Heart left ventricle (tissue), 16 donors: ENCODE measurements at regions not wholly inside any gene's neighbourhood (a gene's known extent, or its start where the extent isn't known, plus 50 kb on each side); places are given as distances from the start of the nearest gene placed in this dataset.
"Not testable (repeated sequence)": the region's sequence is repeated elsewhere in the genome, so short reads cannot be mapped to it uniquely, and the experiment has no call there.

ENCODE experiments used
- ATAC-seq, 4 donors: fragments of 200-7000 bp; cut with Tn5 transposase; one replicate each; pipeline ENCODE4 v1.9.1; 2020 to 2022; ENCODE audit warnings: moderate library complexity in 4 of 4, mild to moderate bottlenecking in 3 of 4, moderate number of reproducible peaks in 1 of 4
- DNase-seq, 5 donors: peaks; one replicate each; pipeline ENCODE4 v3.0.0-alpha.2; 2020
- H3K27ac ChIP-seq, 12 donors: fragments of 200-600 bp; sonication (generic) in 4 of 12; one replicate each; pipeline versions ENCODE4 v1.5.0 to v1.8.0; 2016 to 2022; ENCODE audit warnings: mild to moderate bottlenecking in 2 of 12
- H3K27me3 ChIP-seq, 9 donors: fragments of 200-600 bp; sonication (generic) in 2 of 9; one replicate each; pipeline versions ENCODE4 v1.5.1 to v1.8.0; 2016 to 2022; ENCODE audit warnings: mild to moderate bottlenecking in 3 of 9
- H3K36me3 ChIP-seq, 9 donors: fragments of 200-600 bp; sonication (generic) in 2 of 9; one replicate each; pipeline versions ENCODE4 v1.5.0 to v1.8.0; 2018 to 2022; ENCODE audit warnings: mild to moderate bottlenecking in 2 of 9
- H3K4me1 ChIP-seq, 12 donors: fragments of 200-600 bp; sonication (generic) in 4 of 12; one replicate each; pipeline versions ENCODE4 v1.5.0 to v1.8.0; 2016 to 2022; ENCODE audit warnings: mild to moderate bottlenecking in 3 of 12
- H3K4me3 ChIP-seq, 12 donors: fragments of 200-600 bp; sonication (generic) in 4 of 12; one replicate each; pipeline versions ENCODE4 v1.5.0 to v1.8.0; 2017 to 2022; ENCODE audit warnings: mild to moderate bottlenecking in 9 of 12, moderate library complexity in 4 of 12
- H3K9me3 ChIP-seq, 12 donors: fragments of 200-600 bp; sonication (generic) in 4 of 12; one replicate each; pipeline versions ENCODE4 v1.5.0 to v1.8.0; 2016 to 2022; ENCODE audit warnings: mild to moderate bottlenecking in 1 of 12
- CTCF ChIP-seq, 12 donors: fragments of 200-600 bp; sonication (generic) in 4 of 12; IDR thresholded peaks; one replicate each; pipeline versions ENCODE4 v1.5.0 to v1.8.0; 2018 to 2022; ENCODE audit warnings: antibody characterized with exemption in 12 of 12, mild to moderate bottlenecking in 5 of 12
- POLR2A ChIP-seq, 2 donors: fragments of 450-650 bp; IDR thresholded peaks; one replicate each; pipeline ENCODE4 v1.6.1; 2017; ENCODE audit warnings: antibody characterized with exemption in 2 of 2, mild to moderate bottlenecking in 2 of 2, moderate library complexity in 2 of 2
- WGBS, 4 donors: extraction: QIAGEN DNeasy Blood & Tissue Kit in 2 of 4; methylation state at CpG; one replicate each; pipeline versions ENCODE4 v1.1.5 to v1.1.7; 2013 to 2018; 5-methylcytosine and 5-hydroxymethylcytosine counted together
- intact Hi-C, 10 donors: fragments of 100-400 bp; cut with DNase I; formaldehyde crosslinking; loops; one replicate each; pipeline versions ENCODE4 v1.11.1 to v1.14.2; 2022
- donor health status: ischemic (EF 13 %, LVEDD 7.1; RV severe dilation, severe dysfunction).
- donor health status: healthy with polysubstance abuse.
- donor health status: DM: no; HTN: yes; CAD: no.
- donor health status: DM: no; HTN: no; CAD: no.
- donor health status: ischemic (EF 25% LVEDD 6.9; RV normal size, moderate dysfunction).
- donor health status: ischemic (EF 25% LVEDD 5.7; RV mildly dilated, moderate dysfunction).
- donor health status: healthy.
- donor health status: DM: yes; HTN: yes; CAD: no.
- donor health status: ischemic (EF 35%, LVEDD 5.7; RV mildly dilated, moderate dysfunction).
- donor health status: nonischemic (EF 11% LVEDD 7.7; RV severe dilation, severe dysfunction).
- donor health status: DM: yes; HTN: yes; CAD: no.
- donor health status: PGD.
- donor health status: ischemic (EF 29% LVEDD 5.4; RV normal size, mild dysfunction).
- donor health status: nonischemic (EF 23%, LVEDD 6.1; RV moderate dilation, normal function).

- DNase-seq (no peak), ATAC-seq (no peak)
- H3K4me3 ChIP-seq, result no peak overlapping the region
- no peak overlapping the region for H3K27ac ChIP-seq
- WGBS, 4 donors, result 37 to 45% (median 44%) methylated on average over 8 of the region's 8 CpGs
- H3K36me3 ChIP-seq, result no peaks in the 10 kb centered on the region
- H3K27me3 ChIP-seq, result peaks cover 0 to 12% (median 0%) of the 10 kb centered on the region in 9 donors
- H3K4me1 ChIP-seq, result no peaks in the 10 kb centered on the region
- no peaks in the 10 kb centered on the region for H3K9me3 ChIP-seq
- TF ChIP-seq POLR2A (IDR thresholded peaks at IDR 0.05) (no peak), CTCF (IDR thresholded peaks at IDR 0.05) (no peak)
- intact Hi-C loops, result no loop called here
Observed at GRCh38 chr20:52001999-52002666, 189.4 kb downstream of the ZFP64 start.

DNA sequence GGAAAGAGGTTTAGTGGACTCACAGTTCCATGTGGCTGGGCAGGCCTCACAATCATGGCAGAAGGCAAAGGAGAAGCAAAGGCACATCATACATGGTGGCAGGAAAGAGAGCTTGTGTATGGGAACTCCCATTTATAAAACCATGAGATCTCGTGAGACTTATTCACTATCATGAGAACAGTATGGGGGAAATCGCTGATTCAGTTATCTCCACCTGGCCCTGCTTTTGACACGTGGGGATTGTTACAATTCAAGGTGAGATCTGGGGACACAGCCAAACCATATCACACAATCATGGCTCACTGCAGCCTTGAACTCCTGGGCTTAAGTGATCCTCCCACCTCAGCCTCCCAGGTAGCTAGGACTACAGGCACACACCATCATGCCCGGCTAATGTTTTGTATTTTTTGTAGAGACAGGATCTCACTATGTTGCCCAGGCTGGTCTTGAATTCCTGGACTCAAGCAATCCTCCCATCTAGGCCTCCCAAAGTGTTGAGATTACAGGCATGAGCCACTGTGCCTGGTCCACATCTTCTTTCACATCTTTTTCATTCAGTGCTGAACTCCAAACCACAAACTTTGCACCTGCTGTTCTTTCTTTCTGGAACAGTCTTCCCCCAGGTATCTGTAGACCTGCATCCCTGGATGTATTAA lies 194.2 kb downstream of the ZFP64 start:
- DNase-seq, H3K4me1 ChIP-seq, H3K4me3 ChIP-seq, H3K9me3 ChIP-seq, H3K27ac ChIP-seq, H3K36me3 ChIP-seq, ATAC-seq, intact Hi-C loops, H3K27me3 ChIP-seq: not testable (repeated sequence)
- 86 to 93% (median 90%) methylated on average over 4 of the region's 4 CpGs for WGBS, 4 donors

DNA sequence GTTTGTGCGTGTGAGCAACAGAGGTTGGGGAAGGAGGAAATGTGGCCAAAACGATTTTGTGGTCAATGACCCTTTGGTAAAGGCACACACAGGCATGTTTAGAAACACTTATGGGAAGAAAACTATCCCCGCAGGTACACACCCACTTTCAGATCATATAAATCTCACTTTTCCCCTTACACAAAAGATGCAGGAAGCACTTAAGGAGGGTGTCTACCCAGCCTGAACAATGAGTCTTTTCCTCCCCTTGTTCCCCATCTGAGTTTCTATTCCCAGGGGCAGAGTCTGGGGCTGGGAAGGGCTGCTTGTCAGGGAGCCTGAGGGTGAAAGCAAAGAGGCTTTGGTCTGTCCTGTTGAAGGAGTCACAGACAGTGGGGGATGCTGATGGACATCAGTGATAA lies 193.2 kb upstream of the SALL4 start:
- no peak for TF ChIP-seq POLR2A (IDR thresholded peaks at IDR 0.05)
- no peak for TF ChIP-seq CTCF (IDR thresholded peaks at IDR 0.05)

DNA sequence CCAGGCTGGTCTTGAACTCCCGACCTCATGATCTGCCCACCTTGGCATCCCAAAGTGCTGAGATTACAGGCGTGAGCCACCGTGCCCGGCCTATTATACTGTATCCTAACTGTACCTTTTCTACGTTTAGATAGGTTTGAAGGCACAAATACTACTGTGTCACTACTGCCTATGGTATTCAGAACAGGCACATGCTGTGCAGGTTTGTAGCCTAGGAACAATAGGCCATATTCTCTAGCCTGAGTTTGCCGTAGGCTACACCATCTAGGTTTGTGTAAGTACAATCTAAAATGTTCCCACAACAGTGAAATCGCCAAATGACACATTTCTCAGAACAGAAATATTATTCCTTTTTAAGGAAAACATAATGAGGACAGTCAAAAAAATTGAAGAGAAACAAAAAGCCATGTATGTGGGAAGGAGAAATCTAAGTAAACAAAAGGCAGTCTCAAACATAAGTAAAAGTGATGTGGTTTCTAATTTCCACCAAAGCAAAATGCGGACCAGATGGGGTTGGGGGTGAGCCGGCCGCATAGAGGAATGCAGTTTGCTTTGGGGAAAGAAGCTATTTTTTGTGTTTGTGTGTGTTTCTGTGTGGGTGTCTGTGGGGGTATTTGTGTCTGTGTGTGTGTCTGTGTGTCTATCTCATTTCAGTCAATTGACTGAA lies 192.6 kb upstream of the SALL4 start:
- ATAC-seq (no peak), DNase-seq (no peak)
- TF ChIP-seq POLR2A (IDR thresholded peaks at IDR 0.05) (no peak), CTCF (IDR thresholded peaks at IDR 0.05) (no peak)
- peaks cover 0 to 4% (median 0%) of the 10 kb centered on the region in 12 donors for H3K4me1 ChIP-seq
- H3K9me3 ChIP-seq, result no peaks in the 10 kb centered on the region
- H3K27me3 ChIP-seq, result no peaks in the 10 kb centered on the region
- no peak overlapping the region for H3K27ac ChIP-seq
- no peak overlapping the region for H3K4me3 ChIP-seq
- no peaks in the 10 kb centered on the region for H3K36me3 ChIP-seq
- intact Hi-C loops, result no loop called here
- WGBS, 4 donors, result 87 to 91% (median 90%) methylated on average over 10 of the region's 10 CpGs

More for the DNA sequence above, 193.2 kb upstream of the SALL4 start:
- Histone ChIP-seq H3K9me3 (no peaks in the 10 kb centered on the region), H3K36me3 (no peaks in the 10 kb centered on the region), H3K4me1 (peaks cover 0 to 4% (median 0%) of the 10 kb centered on the region in 12 donors), H3K27me3 (no peaks in the 10 kb centered on the region), H3K27ac (no peak overlapping the region), H3K4me3 (no peak overlapping the region)
- ATAC-seq (peak in 2 of 4 donors; percentile 33 to 47), DNase-seq (peak in 1 of 5 donors; percentile 31)
- 48 to 57% (median 52%) methylated on average over 3 of the region's 3 CpGs for WGBS, 4 donors
- intact Hi-C loops, result no loop called here
